ENCODE measurements at regions not wholly inside any gene's neighbourhood (a gene's known extent, or its start where the extent isn't known, plus 50 kb on each side); places are given as distances from the start of the nearest gene placed in this dataset.

- Histone ChIP-seq H3K4me3 (no peak overlapping the region), H3K27ac (no peak overlapping the region), H3K27me3 (no peaks in the 10 kb centered on the region), H3K9me3 (no peaks in the 10 kb centered on the region), H3K4me1 (ENCODE audit: insufficient read depth) (no peaks in the 10 kb centered on the region), H3K36me3 (no peaks in the 10 kb centered on the region)
- WGBS, 3 donors = 70 to 85% (median 84%) methylated on average over 5 of the region's 5 CpGs
- TF ChIP-seq CTCF (IDR thresholded peaks at IDR 0.05) (no peak), EP300 (IDR thresholded peaks at IDR 0.05) (no peak), POLR2A (IDR thresholded peaks at IDR 0.05) (no peak)
- intact Hi-C loops (cut with DNase I) = no loop called here
- no peak for DNase-seq
These were observed 805.9 kb downstream of the TLE1 start for GRCh38 chr9:80883426-80883825.

GRCh38 chr9:80881940-80882339 lies 807.4 kb downstream of the TLE1 start:
- Histone ChIP-seq H3K9me3 (no peaks in the 10 kb centered on the region), H3K36me3 (no peaks in the 10 kb centered on the region), H3K27ac (no peak overlapping the region), H3K27me3 (no peaks in the 10 kb centered on the region), H3K4me3 (no peak overlapping the region), H3K4me1 (ENCODE audit: insufficient read depth) (no peaks in the 10 kb centered on the region)
- WGBS, 3 donors = 93 to 95% (median 95%) methylated on average over 5 of the region's 5 CpGs
- TF ChIP-seq POLR2A (IDR thresholded peaks at IDR 0.05) = no peak
- no peak for TF ChIP-seq CTCF (IDR thresholded peaks at IDR 0.05)
- TF ChIP-seq EP300 (IDR thresholded peaks at IDR 0.05) = no peak
- intact Hi-C loops (cut with DNase I) = no loop called here
- no peak for DNase-seq

GRCh38 chr9:80881320-80881719 lies 808.0 kb downstream of the TLE1 start:
- 91 to 94% (median 93%) methylated on average over 6 of the region's 6 CpGs for WGBS, 3 donors
- no peak for DNase-seq
- Histone ChIP-seq H3K4me3 (no peak overlapping the region), H3K9me3 (no peaks in the 10 kb centered on the region), H3K4me1 (ENCODE audit: insufficient read depth) (no peaks in the 10 kb centered on the region), H3K27me3 (no peaks in the 10 kb centered on the region), H3K27ac (no peak overlapping the region), H3K36me3 (no peaks in the 10 kb centered on the region)
- intact Hi-C loops (cut with DNase I) = no loop called here
- TF ChIP-seq CTCF (IDR thresholded peaks at IDR 0.05) (no peak), POLR2A (IDR thresholded peaks at IDR 0.05) (no peak), EP300 (IDR thresholded peaks at IDR 0.05) (no peak)

- intact Hi-C loops (cut with DNase I) = no loop called here
These were observed 810.8 kb downstream of the TLE1 start for GRCh38 chr9:80878556-80878955.

More at GRCh38 chr9:80878556-80878955, 810.8 kb downstream of the TLE1 start:
- DNase-seq = no peak
- Histone ChIP-seq H3K9me3 (no peaks in the 10 kb centered on the region), H3K4me1 (ENCODE audit: insufficient read depth) (no peaks in the 10 kb centered on the region), H3K36me3 (no peaks in the 10 kb centered on the region), H3K4me3 (no peak overlapping the region), H3K27me3 (no peaks in the 10 kb centered on the region), H3K27ac (no peak overlapping the region)
- WGBS, 3 donors = 79 to 93% (median 81%) methylated on average over 2 of the region's 2 CpGs
- no peak for TF ChIP-seq POLR2A (IDR thresholded peaks at IDR 0.05)
- no peak for TF ChIP-seq EP300 (IDR thresholded peaks at IDR 0.05)
- no peak for TF ChIP-seq CTCF (IDR thresholded peaks at IDR 0.05)
